Stimulated activated CD4-positive, alpha-beta T cell treated with anti-CD3 and anti-CD28 coated beads, Interleukin-4, amount 100 ng/mL, for 4 hours (primary cell): ENCODE measurements at regions not wholly inside any gene's neighbourhood (a gene's known extent, or its start where the extent isn't known, plus 50 kb on each side); places are given as distances from the start of the nearest gene placed in this dataset.

ENCODE experiments used
- DNase-seq, 2 experiments: peaks; one replicate each; pipeline ENCODE4 v3.0.0-alpha.2; 2020

GRCh38 chr6:11633741-11634509 lies 96.4 kb downstream of the TMEM170B start:
- no peak for DNase-seq

- no peak for DNase-seq
Observed at GRCh38 chr6:11634948-11635347, 97.4 kb downstream of the TMEM170B start.

GRCh38 chr6:11636121-11636520 lies 98.6 kb downstream of the TMEM170B start:
- DNase-seq = no peak

GRCh38 chr6:11637266-11637665 lies 99.7 kb downstream of the TMEM170B start:
- no peak for DNase-seq

- DNase-seq = no peak
Observed at GRCh38 chr6:11639376-11640235, 102.1 kb downstream of the TMEM170B start.

- no peak for DNase-seq
Observed at GRCh38 chr6:11640486-11640885, 102.9 kb downstream of the TMEM170B start.

- DNase-seq = no peak
Observed at GRCh38 chr6:11644071-11644470, 106.5 kb downstream of the TMEM170B start.

- no peak for DNase-seq
Observed at GRCh38 chr6:11644601-11645000, 107.1 kb downstream of the TMEM170B start.

GRCh38 chr6:11645016-11645415 lies 107.5 kb downstream of the TMEM170B start:
- DNase-seq = no peak

GRCh38 chr6:11648436-11648775 lies 110.9 kb downstream of the TMEM170B start:
- DNase-seq = no peak

GRCh38 chr6:11648889-11649288 lies 111.3 kb downstream of the TMEM170B start:
- DNase-seq = no peak

- DNase-seq = no peak
Observed at GRCh38 chr6:11650025-11650696, 112.6 kb downstream of the TMEM170B start.

GRCh38 chr6:11650711-11651110 lies 113.2 kb downstream of the TMEM170B start:
- no peak for DNase-seq

GRCh38 chr6:11653028-11653583 lies 115.6 kb downstream of the TMEM170B start:
- peak; percentile 6 to 61 for DNase-seq

- no peak for DNase-seq
Observed at GRCh38 chr6:11654876-11655275, 117.3 kb downstream of the TMEM170B start.

- no peak for DNase-seq
Observed at GRCh38 chr6:11656491-11656890, 118.9 kb downstream of the TMEM170B start.

GRCh38 chr6:11659757-11660156 lies 118.8 kb downstream of the ADTRP start:
- DNase-seq = no peak

GRCh38 chr6:11662323-11662722 lies 116.3 kb downstream of the ADTRP start:
- no peak for DNase-seq

GRCh38 chr6:11663519-11663918 lies 115.1 kb downstream of the ADTRP start:
- DNase-seq = no peak
